ENCODE measurements at regions not wholly inside any gene's neighbourhood (a gene's known extent, or its start where the extent isn't known, plus 50 kb on each side); places are given as distances from the start of the nearest gene placed in this dataset.
A peak's percentile ranks its signal among the peaks of the same experiment; 100 is the strongest.
"Not testable (repeated sequence)": the region's sequence is repeated elsewhere in the genome, so short reads cannot be mapped to it uniquely, and the experiment has no call there.

GRCh38 chr6:150514806-150515380 is 84.8 kb upstream of the PLEKHG1 start:
- peak overlapping the region in 1 of 3 experiments; percentile 2 for H3K4me3 Mint-ChIP-seq
- H3K27me3 Mint-ChIP-seq (ENCODE audit: low read depth): no peaks in the 10 kb centered on the region
- TF ChIP-seq, protein P1, sequence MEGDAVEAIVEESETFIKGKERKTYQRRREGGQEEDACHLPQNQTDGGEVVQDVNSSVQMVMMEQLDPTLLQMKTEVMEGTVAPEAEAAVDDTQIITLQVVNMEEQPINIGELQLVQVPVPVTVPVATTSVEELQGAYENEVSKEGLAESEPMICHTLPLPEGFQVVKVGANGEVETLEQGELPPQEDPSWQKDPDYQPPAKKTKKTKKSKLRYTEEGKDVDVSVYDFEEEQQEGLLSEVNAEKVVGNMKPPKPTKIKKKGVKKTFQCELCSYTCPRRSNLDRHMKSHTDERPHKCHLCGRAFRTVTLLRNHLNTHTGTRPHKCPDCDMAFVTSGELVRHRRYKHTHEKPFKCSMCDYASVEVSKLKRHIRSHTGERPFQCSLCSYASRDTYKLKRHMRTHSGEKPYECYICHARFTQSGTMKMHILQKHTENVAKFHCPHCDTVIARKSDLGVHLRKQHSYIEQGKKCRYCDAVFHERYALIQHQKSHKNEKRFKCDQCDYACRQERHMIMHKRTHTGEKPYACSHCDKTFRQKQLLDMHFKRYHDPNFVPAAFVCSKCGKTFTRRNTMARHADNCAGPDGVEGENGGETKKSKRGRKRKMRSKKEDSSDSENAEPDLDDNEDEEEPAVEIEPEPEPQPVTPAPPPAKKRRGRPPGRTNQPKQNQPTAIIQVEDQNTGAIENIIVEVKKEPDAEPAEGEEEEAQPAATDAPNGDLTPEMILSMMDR (IDR thresholded peaks at IDR 0.05; ENCODE audit: unreplicated experiment in 3 of 3): no peak
- no peaks in the 10 kb centered on the region for H3K36me3 Mint-ChIP-seq (ENCODE audit: low read depth)
- no peaks in the 10 kb centered on the region for H3K9me3 Mint-ChIP-seq
- peaks cover 41% of the 10 kb centered on the region for H3K4me1 Mint-ChIP-seq
- H3K27ac Mint-ChIP-seq: peak overlapping the region; percentile 46 to 67 (median 58)

DNA sequence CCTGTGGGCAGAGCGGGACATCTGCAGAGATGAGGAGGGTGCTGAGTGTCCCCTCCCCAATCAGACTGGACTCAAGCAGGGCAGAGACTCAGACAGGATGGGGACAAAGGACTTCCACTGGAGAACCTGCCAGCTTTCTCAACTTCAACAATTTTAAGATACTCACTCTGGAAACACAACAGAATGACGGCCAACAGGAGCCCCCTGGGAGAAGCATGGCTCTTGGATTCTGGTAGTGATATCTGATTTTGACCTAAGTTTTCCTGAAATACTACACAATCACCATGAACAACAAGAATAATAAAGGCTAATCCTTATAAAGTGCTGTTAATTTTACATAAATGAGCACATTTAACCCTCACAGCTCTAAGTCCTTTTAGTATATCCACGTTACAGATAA is 83.5 kb upstream of the PLEKHG1 start:
- TF ChIP-seq, protein P1 (IDR thresholded peaks at IDR 0.05; ENCODE audit: unreplicated experiment in 3 of 3): no peak
- Mint-ChIP-seq H3K27ac (peak overlapping the region in 2 of 3 experiments; percentile 57 to 67), H3K4me3 (no peak overlapping the region), H3K36me3 (ENCODE audit: low read depth) (no peaks in the 10 kb centered on the region), H3K9me3 (no peaks in the 10 kb centered on the region), H3K4me1 (peaks cover 28% of the 10 kb centered on the region), H3K27me3 (ENCODE audit: low read depth) (no peaks in the 10 kb centered on the region)

GRCh38 chr6:150517175-150517574 is 82.5 kb upstream of the PLEKHG1 start:
- Mint-ChIP-seq H3K4me3 (no peak overlapping the region), H3K36me3 (ENCODE audit: low read depth) (no peaks in the 10 kb centered on the region), H3K4me1 (peaks cover 26% of the 10 kb centered on the region), H3K27me3 (ENCODE audit: low read depth) (no peaks in the 10 kb centered on the region), H3K27ac (no peak overlapping the region), H3K9me3 (no peaks in the 10 kb centered on the region)
- TF ChIP-seq, protein P1 (IDR thresholded peaks at IDR 0.05; ENCODE audit: unreplicated experiment in 3 of 3): no peak

- TF ChIP-seq, protein P1 (IDR thresholded peaks at IDR 0.05; ENCODE audit: unreplicated experiment in 3 of 3): no peak
- Mint-ChIP-seq H3K4me3 (no peak overlapping the region), H3K9me3 (no peaks in the 10 kb centered on the region), H3K36me3 (ENCODE audit: low read depth) (no peaks in the 10 kb centered on the region), H3K4me1 (peaks cover 7% of the 10 kb centered on the region), H3K27ac (no peak overlapping the region), H3K27me3 (ENCODE audit: low read depth) (peaks cover 6% of the 10 kb centered on the region)
These were observed 78.2 kb upstream of the PLEKHG1 start for GRCh38 chr6:150521482-150521881.

- H3K27ac Mint-ChIP-seq; H3K4me3 Mint-ChIP-seq; H3K9me3 Mint-ChIP-seq; H3K36me3 Mint-ChIP-seq (ENCODE audit: low read depth); H3K27me3 Mint-ChIP-seq (ENCODE audit: low read depth): not testable (repeated sequence)
- peaks cover 15% of the 10 kb centered on the region for H3K4me1 Mint-ChIP-seq
These were observed 76.5 kb upstream of the PLEKHG1 start for GRCh38 chr6:150523216-150523615.

- H3K4me1 Mint-ChIP-seq: peaks cover 23% of the 10 kb centered on the region
- no peaks in the 10 kb centered on the region for H3K9me3 Mint-ChIP-seq
- TF ChIP-seq, protein P1 (IDR thresholded peaks at IDR 0.05; ENCODE audit: unreplicated experiment in 3 of 3): no peak
- H3K4me3 Mint-ChIP-seq: no peak overlapping the region
- H3K27ac Mint-ChIP-seq: no peak overlapping the region
- H3K36me3 Mint-ChIP-seq (ENCODE audit: low read depth): no peaks in the 10 kb centered on the region
- H3K27me3 Mint-ChIP-seq (ENCODE audit: low read depth): peaks cover 8% of the 10 kb centered on the region
These were observed 74.4 kb upstream of the PLEKHG1 start for GRCh38 chr6:150525300-150525699.

All from nephron (organoid).